ENCODE measurements at regions not wholly inside any gene's neighbourhood (a gene's known extent, or its start where the extent isn't known, plus 50 kb on each side); places are given as distances from the start of the nearest gene placed in this dataset.

GRCh38 chr18:72342933-72343332 lies 201.2 kb downstream of the CBLN2 start:
- TF ChIP-seq CTCF (IDR thresholded peaks at IDR 0.05; ENCODE audit: borderline replicate concordance, extremely low read depth, low read length, poor library complexity, severe bottlenecking) (no peak), EZH2 (IDR thresholded peaks at IDR 0.05; ENCODE audit: borderline replicate concordance, low read depth, low read length, severe bottlenecking) (no peak)
